Testis (tissue), 2 donors: ENCODE measurements at regions not wholly inside any gene's neighbourhood (a gene's known extent, or its start where the extent isn't known, plus 50 kb on each side); places are given as distances from the start of the nearest gene placed in this dataset.

Source experiments
- DNase-seq: peaks from one replicate; pipeline ENCODE4 v3.0.0-alpha.2; 2019
- H3K27ac ChIP-seq, 2 donors: fragments of 200-600 bp; sonication (generic); one replicate each; pipeline ENCODE4 v1.5.1; 2019
- H3K27me3 ChIP-seq: fragments of 200-600 bp; sonication (generic); one replicate; pipeline ENCODE4 v1.5.1; 2019
- H3K36me3 ChIP-seq: fragments of 200-600 bp; sonication (generic); one replicate; pipeline ENCODE4 v1.5.1; 2017; ENCODE audit warnings: low read depth; ENCODE audit errors: missing control alignments
- H3K4me1 ChIP-seq: fragments of 200-600 bp; sonication (generic); one replicate; pipeline ENCODE4 v1.5.1; 2019
- H3K4me3 ChIP-seq, 2 donors: fragments of 200-600 bp; sonication (generic); one replicate each; pipeline ENCODE4 v1.5.1; 2017 to 2019
- H3K9me3 ChIP-seq: fragments of 200-600 bp; sonication (generic); one replicate; pipeline ENCODE4 v1.5.1; 2017
- POLR2A ChIP-seq: fragments of 450-650 bp; IDR thresholded peaks from one replicate; pipeline ENCODE4 v1.6.1; 2017; ENCODE audit warnings: antibody characterized with exemption, mild to moderate bottlenecking, moderate library complexity
- WGBS, 2 donors: methylation state at CpG; one replicate each; pipeline ENCODE4 v1.1.5; 2018; 5-methylcytosine and 5-hydroxymethylcytosine counted together
- intact Hi-C: fragments of 100-400 bp; cut with DNase I; formaldehyde crosslinking; loops from one replicate; pipeline ENCODE4 v1.15.1; 2023; ENCODE audit warnings: low total_unique reads
- TF ChIP-seq, protein P1 (sequence below), 3 experiments: fragments of 450-650 bp in 2 of 3; fragments of 200-600 bp in 1 of 3; sonication (generic) in 1 of 3; IDR thresholded peaks; one replicate each; pipeline ENCODE4 v1.5.1; 2016 to 2019; ENCODE audit warnings: antibody characterized with exemption in 3 of 3, mild to moderate bottlenecking in 2 of 3, moderate library complexity in 1 of 3

DNA sequence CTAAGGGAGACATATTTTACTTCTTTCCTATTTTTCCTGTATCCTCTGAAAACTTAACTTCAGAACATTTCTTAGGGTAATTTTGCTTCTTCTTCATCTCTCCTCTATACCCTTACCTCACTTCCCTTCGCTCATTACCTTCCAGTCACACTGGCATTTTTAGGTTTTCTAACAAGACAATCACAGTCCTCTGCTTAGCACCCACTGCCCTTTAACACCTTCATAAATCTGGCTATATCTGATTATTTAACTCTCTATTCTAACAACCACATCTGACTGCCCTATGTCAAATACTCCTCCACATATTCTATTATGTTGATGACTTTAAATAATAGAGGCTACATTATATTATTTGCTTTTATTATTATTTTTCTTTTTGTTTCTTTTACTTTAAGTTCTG is 1058.0 kb upstream of the CNTN5 start:
- intact Hi-C loops = no loop called here
- Histone ChIP-seq H3K36me3 (no peaks in the 10 kb centered on the region), H3K9me3 (no peaks in the 10 kb centered on the region), H3K27ac (no peak overlapping the region), H3K4me3 (no peak overlapping the region), H3K4me1 (no peaks in the 10 kb centered on the region), H3K27me3 (no peaks in the 10 kb centered on the region)
- DNase-seq = no peak
- no peak for TF ChIP-seq POLR2A
- TF ChIP-seq, protein P1, sequence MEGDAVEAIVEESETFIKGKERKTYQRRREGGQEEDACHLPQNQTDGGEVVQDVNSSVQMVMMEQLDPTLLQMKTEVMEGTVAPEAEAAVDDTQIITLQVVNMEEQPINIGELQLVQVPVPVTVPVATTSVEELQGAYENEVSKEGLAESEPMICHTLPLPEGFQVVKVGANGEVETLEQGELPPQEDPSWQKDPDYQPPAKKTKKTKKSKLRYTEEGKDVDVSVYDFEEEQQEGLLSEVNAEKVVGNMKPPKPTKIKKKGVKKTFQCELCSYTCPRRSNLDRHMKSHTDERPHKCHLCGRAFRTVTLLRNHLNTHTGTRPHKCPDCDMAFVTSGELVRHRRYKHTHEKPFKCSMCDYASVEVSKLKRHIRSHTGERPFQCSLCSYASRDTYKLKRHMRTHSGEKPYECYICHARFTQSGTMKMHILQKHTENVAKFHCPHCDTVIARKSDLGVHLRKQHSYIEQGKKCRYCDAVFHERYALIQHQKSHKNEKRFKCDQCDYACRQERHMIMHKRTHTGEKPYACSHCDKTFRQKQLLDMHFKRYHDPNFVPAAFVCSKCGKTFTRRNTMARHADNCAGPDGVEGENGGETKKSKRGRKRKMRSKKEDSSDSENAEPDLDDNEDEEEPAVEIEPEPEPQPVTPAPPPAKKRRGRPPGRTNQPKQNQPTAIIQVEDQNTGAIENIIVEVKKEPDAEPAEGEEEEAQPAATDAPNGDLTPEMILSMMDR (IDR thresholded peaks at IDR 0.05) = no peak
- WGBS, 2 donors = 0% methylated on average over 1 of the region's 1 CpG

DNA sequence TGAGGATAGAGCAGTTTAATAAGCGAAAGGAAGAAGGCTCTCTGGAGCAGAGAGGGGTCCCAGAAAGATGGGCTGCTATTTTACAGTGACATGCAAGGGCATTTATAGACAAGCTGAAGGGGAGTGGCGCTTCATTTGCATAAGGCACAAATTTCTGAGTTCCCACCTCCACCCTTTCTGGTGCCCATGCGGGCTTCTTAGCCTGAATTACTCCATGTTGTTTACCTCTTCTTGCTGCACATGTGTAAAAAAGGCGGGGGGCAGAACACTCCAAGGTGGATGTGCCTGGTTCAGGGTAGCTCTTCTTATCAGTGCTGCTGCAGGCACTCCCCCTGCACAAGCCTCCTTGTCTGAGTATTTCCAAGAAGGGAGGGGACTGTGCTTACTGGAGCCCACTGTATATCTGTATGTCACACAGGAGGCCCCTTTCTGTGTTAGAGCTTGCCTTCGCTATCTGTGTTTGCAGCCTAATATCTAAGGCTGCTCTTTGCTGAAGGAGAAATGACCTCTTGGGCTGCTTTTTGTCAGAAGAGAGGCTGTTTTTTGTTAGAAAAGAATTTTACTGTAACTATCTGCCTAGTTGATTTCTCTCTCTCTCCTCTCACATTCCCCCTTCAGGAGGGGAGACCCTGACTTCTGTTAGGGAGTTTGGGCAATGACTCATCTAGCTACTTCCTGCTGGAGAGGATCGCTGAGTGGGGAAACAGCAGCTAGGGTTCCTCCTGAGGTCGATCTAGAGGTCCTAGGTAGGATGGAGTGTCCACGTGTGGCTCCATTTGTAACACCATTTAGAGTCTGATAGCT is 1057.0 kb upstream of the CNTN5 start:
- no peak for DNase-seq
- H3K27ac ChIP-seq = no peak overlapping the region
- H3K36me3 ChIP-seq = no peaks in the 10 kb centered on the region
- intact Hi-C loops = no loop called here
- no peaks in the 10 kb centered on the region for H3K4me1 ChIP-seq
- no peaks in the 10 kb centered on the region for H3K9me3 ChIP-seq
- H3K4me3 ChIP-seq = no peak overlapping the region
- TF ChIP-seq, protein P1 (IDR thresholded peaks at IDR 0.05) = no peak
- 73 to 74% methylated on average over 8 of the region's 8 CpGs for WGBS, 2 donors
- H3K27me3 ChIP-seq = no peaks in the 10 kb centered on the region

DNA sequence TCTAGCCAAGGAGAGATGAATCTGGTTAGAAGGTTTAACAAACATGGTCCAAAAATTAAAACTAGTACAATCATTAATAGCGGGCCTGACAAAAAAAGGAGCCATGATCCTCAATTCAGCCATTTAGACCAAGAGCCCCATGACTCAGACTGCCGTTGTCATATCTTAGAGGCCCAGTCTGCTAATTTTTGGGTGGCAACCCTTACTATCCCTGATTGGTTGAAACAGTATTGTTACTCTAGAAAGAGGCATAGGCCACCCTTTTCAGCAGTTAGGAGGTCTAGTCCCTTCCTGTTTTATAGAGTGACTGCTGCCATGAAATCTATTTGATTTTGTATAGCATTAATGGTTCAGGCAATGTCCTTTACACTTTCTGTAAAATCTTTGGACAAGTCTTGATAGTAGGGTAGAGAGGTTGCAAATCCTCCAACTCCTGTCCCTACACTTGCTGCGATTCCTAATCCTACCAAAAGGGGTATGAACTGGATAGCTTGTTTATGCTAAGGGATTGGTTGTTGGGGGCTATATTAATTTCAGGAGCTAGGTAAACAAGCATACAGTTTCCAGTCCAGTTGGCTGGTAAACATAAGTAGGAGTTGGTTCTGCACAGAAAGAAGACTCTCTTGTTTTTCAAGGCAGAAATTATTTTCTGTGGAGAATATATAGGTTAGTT is 1056.3 kb upstream of the CNTN5 start:
- 95 to 99% methylated on average over 3 of the region's 3 CpGs for WGBS, 2 donors
- no peaks in the 10 kb centered on the region for H3K9me3 ChIP-seq
- TF ChIP-seq POLR2A = no peak
- TF ChIP-seq, protein P1 (IDR thresholded peaks at IDR 0.05) = no peak
- no peaks in the 10 kb centered on the region for H3K4me1 ChIP-seq
- H3K4me3 ChIP-seq = no peak overlapping the region
- H3K36me3 ChIP-seq = no peaks in the 10 kb centered on the region
- DNase-seq = no peak
- H3K27ac ChIP-seq = no peak overlapping the region
- H3K27me3 ChIP-seq = no peaks in the 10 kb centered on the region
- intact Hi-C loops = no loop called here

DNA sequence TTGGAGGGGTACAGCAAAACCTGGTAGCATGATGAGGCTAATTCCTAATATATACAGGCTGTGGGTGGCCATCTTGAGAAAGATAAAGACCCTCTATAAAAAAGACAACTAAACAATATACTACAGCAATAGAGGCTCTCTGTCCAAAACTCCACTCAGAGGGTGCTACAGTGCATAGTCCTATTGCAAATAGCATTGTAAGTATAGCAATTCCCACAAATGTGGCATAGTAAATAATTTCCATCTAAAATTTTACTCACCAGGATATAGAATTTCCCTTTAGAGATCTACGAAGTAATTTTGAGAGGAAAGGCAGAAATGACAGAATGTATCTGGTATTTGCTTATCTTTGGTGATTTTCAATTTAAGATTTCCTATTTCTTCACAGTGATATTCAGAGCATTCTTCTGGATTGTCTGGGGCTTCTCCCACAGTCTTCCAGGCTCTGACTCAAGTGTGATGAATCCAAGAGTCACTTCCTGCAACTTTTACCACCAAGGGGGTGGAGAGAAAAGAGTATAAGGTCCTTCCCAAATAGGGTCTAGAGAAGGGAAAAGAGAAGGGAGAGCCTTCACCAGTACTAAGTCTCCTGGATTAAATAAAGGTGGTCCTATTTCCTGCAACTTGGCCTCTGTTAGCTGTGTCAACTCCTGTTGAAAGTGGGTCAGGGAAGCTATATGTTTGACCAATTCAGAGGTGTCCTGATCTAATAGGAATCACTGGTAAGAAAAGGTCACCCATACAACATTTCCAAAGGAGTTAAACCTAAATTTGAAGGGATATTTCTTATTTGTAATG is 1054.7 kb upstream of the CNTN5 start:
- H3K27me3 ChIP-seq = no peaks in the 10 kb centered on the region
- intact Hi-C loops = no loop called here
- no peak for DNase-seq
- no peak overlapping the region for H3K4me3 ChIP-seq
- no peak for TF ChIP-seq POLR2A
- TF ChIP-seq, protein P1 (IDR thresholded peaks at IDR 0.05) = no peak
- 82 to 83% methylated on average over 1 of the region's 1 CpG for WGBS, 2 donors
- no peak overlapping the region for H3K27ac ChIP-seq
- H3K4me1 ChIP-seq = no peaks in the 10 kb centered on the region
- H3K9me3 ChIP-seq = no peaks in the 10 kb centered on the region
- H3K36me3 ChIP-seq = no peaks in the 10 kb centered on the region
